GM23338 (cell line): ENCODE measurements at regions not wholly inside any gene's neighbourhood (a gene's known extent, or its start where the extent isn't known, plus 50 kb on each side); places are given as distances from the start of the nearest gene placed in this dataset.

ENCODE experiments used
- ATAC-seq: fragments of 200-7000 bp; cut with Tn5 transposase; 3 replicates; pipeline ENCODE4 v1.9.1; 2020
- DNase-seq: peaks from one replicate; pipeline ENCODE4 v3.0.0-alpha.2; 2015; ENCODE audit warnings: low spot score
- H2AFZ ChIP-seq: fragments of 200-600 bp; sonication (generic); 2 replicates; pipeline ENCODE4 v1.8.0; 2016; ENCODE audit warnings: antibody characterized with exemption, mild to moderate bottlenecking, moderate library complexity
- H3F3A ChIP-seq: fragments of 200-600 bp; sonication (generic); replicated peaks from 2 replicates; pipeline ENCODE4 v1.8.0; 2017; ENCODE audit warnings: antibody characterized with exemption, mixed run types, low read depth
- H3K27ac ChIP-seq: fragments of 200-600 bp; sonication (generic); 2 replicates; pipeline ENCODE4 v1.6.1; 2016; ENCODE audit warnings: low read depth
- H3K27me3 ChIP-seq: fragments of 200-600 bp; sonication (generic); 2 replicates; pipeline ENCODE4 v1.8.0; 2016; ENCODE audit warnings: mild to moderate bottlenecking, mixed run types, moderate library complexity; ENCODE audit not compliant: insufficient read depth
- H3K36me3 ChIP-seq: fragments of 200-600 bp; sonication (generic); 2 replicates; pipeline ENCODE4 v1.8.0; 2016; ENCODE audit warnings: mild to moderate bottlenecking; ENCODE audit not compliant: insufficient read depth
- H3K4me1 ChIP-seq: fragments of 200-600 bp; sonication (generic); 2 replicates; pipeline ENCODE4 v1.8.0; 2016; ENCODE audit warnings: mild to moderate bottlenecking, moderate library complexity; ENCODE audit not compliant: insufficient read depth
- H3K4me2 ChIP-seq: fragments of 200-600 bp; sonication (generic); 2 replicates; pipeline ENCODE4 v1.7.1; 2017; ENCODE audit warnings: mixed run types
- H3K4me3 ChIP-seq: fragments of 200-600 bp; sonication (generic); 2 replicates; pipeline ENCODE4 v1.6.1; 2016; ENCODE audit warnings: mixed run types
- H3K79me2 ChIP-seq: fragments of 200-600 bp; sonication (generic); replicated peaks from 2 replicates; pipeline ENCODE4 v1.8.0; 2017; ENCODE audit warnings: mild to moderate bottlenecking; ENCODE audit not compliant: insufficient read depth
- H3K9me2 ChIP-seq: fragments of 200-600 bp; sonication (generic); 2 replicates; pipeline ENCODE4 v1.8.0; 2017; ENCODE audit not compliant: insufficient read depth
- H4K20me1 ChIP-seq: fragments of 200-600 bp; sonication (generic); replicated peaks from 2 replicates; pipeline ENCODE4 v1.8.0; 2017; ENCODE audit warnings: mild to moderate bottlenecking; ENCODE audit not compliant: insufficient read depth
- H3K27ac Mint-ChIP-seq: 2 replicates; pipeline ENCODE4 v1.8.0; 2020; ENCODE audit warnings: inconsistent platforms, mild to moderate bottlenecking, moderate library complexity, mixed read lengths
- H3K27me3 Mint-ChIP-seq: 3 replicates; pipeline ENCODE4 v1.8.0; 2022; ENCODE audit warnings: low read depth, mild to moderate bottlenecking, moderate library complexity, mixed read lengths, inconsistent platforms; ENCODE audit not compliant: insufficient read depth, poor library complexity
- H3K36me3 Mint-ChIP-seq: 3 replicates; pipeline ENCODE4 v1.8.0; 2021; ENCODE audit warnings: low read depth, mild to moderate bottlenecking, inconsistent platforms, moderate library complexity, mixed read lengths
- H3K4me1 Mint-ChIP-seq: 3 replicates; pipeline ENCODE4 v1.8.0; 2020; ENCODE audit warnings: mild to moderate bottlenecking, inconsistent platforms, mixed read lengths
- H3K4me3 Mint-ChIP-seq: 3 replicates; pipeline ENCODE4 v1.8.0; 2021; ENCODE audit warnings: moderate library complexity, mild to moderate bottlenecking, inconsistent platforms, mixed read lengths
- H3K9me3 Mint-ChIP-seq: 3 replicates; pipeline ENCODE4 v1.8.0; 2020; ENCODE audit warnings: moderate library complexity, mild to moderate bottlenecking, inconsistent platforms, mixed read lengths
- CREB1 ChIP-seq: fragments of 250-450 bp; sonication (Bioruptor Pico); IDR thresholded peaks from 2 replicates; pipeline ENCODE4 v1.5.0; 2020; ENCODE audit warnings: low read depth, mild to moderate bottlenecking, moderate library complexity
- CTCF ChIP-seq, 2 experiments: fragments of 200-600 bp in 1 of 2; sonication (generic) in 1 of 2; conservative IDR thresholded peaks; 2 replicates each; pipeline versions ENCODE4 v1.5.1 to v1.6.1; 2016 to 2017; ENCODE audit warnings: antibody characterized with exemption in 2 of 2, low read depth in 2 of 2, mild to moderate bottlenecking in 2 of 2, moderate library complexity in 1 of 2
- ETS1 ChIP-seq: IDR thresholded peaks from 2 replicates; pipeline ENCODE4 v1.6.1; 2016; ENCODE audit warnings: antibody characterized with exemption
- EZH2 ChIP-seq: fragments of 200-600 bp; sonication (generic); IDR thresholded peaks from one replicate; pipeline ENCODE4 v1.8.0; 2017; ENCODE audit warnings: antibody characterized with exemption, mild to moderate bottlenecking, low read depth; ENCODE audit not compliant: unreplicated experiment
- EZH2phosphoT487 ChIP-seq: fragments of 200-600 bp; sonication (generic); IDR thresholded peaks from one replicate; pipeline ENCODE4 v1.8.1; 2018; ENCODE audit warnings: antibody characterized with exemption; ENCODE audit not compliant: unreplicated experiment
- JUNB ChIP-seq: IDR thresholded peaks from one replicate; pipeline ENCODE4 v1.6.1; 2016; ENCODE audit warnings: antibody characterized with exemption; ENCODE audit not compliant: unreplicated experiment
- NANOG ChIP-seq: IDR thresholded peaks from 2 replicates; pipeline ENCODE4 v1.6.1; 2016; ENCODE audit warnings: antibody characterized with exemption, borderline replicate concordance
- POLR2AphosphoS5 ChIP-seq: IDR thresholded peaks from 2 replicates; pipeline ENCODE4 v1.6.1; 2016; ENCODE audit warnings: antibody characterized with exemption, low read depth
- REST ChIP-seq: IDR thresholded peaks from one replicate; pipeline ENCODE4 v1.6.1; 2018; ENCODE audit warnings: antibody characterized with exemption; ENCODE audit not compliant: unreplicated experiment
- STAT1 ChIP-seq: IDR thresholded peaks from one replicate; pipeline ENCODE4 v1.6.1; 2016; ENCODE audit warnings: antibody characterized with exemption; ENCODE audit not compliant: unreplicated experiment
- ZNF114 ChIP-seq: fragments of 250-450 bp; sonication (Bioruptor Pico); IDR thresholded peaks from 2 replicates; pipeline ENCODE4 v1.5.0; 2020; ENCODE audit warnings: mild to moderate bottlenecking, moderate library complexity
- ZNF331 ChIP-seq: fragments of 250-450 bp; sonication (Bioruptor Pico); IDR thresholded peaks from 2 replicates; pipeline ENCODE4 v1.5.0; 2020; ENCODE audit warnings: low read depth, mild to moderate bottlenecking, moderate library complexity
- ZNF462 ChIP-seq: fragments of 250-450 bp; sonication (Bioruptor Pico); IDR thresholded peaks from 2 replicates; pipeline ENCODE4 v1.5.0; 2020; ENCODE audit warnings: mild to moderate bottlenecking, moderate library complexity

GRCh38 chr14:36454599-36455240 is 65.3 kb downstream of the NKX2-1 start:
- Histone ChIP-seq H3K4me3 (no peak overlapping the region), H3K27me3 (no peaks in the 10 kb centered on the region), H3K79me2 (no peaks in the 10 kb centered on the region), H2AFZ (no peak overlapping the region), H3K27ac (no peak overlapping the region), H3K4me2 (no peak overlapping the region), H3K4me1 (peaks cover 10% of the 10 kb centered on the region), H3K9me2 (0 out of 2 replicates have a peak, but pooled peaks cover 2% of the 10 kb centered on the region), H4K20me1 (no peaks in the 10 kb centered on the region), H3K36me3 (no peaks in the 10 kb centered on the region), H3F3A (no peaks in the 10 kb centered on the region)
- peaks cover 16% of the 10 kb centered on the region for H3K4me1 Mint-ChIP-seq
- no peaks in the 10 kb centered on the region; the same call in 2 of the 3 replicates for H3K9me3 Mint-ChIP-seq
- H3K27ac Mint-ChIP-seq, result no peak overlapping the region
- H3K4me3 Mint-ChIP-seq, result no peak overlapping the region
- ATAC-seq (no peak), DNase-seq (no peak)
- H3K36me3 Mint-ChIP-seq, result no peaks in the 10 kb centered on the region
- H3K27me3 Mint-ChIP-seq, result peaks cover 7% of the 10 kb centered on the region
- TF ChIP-seq JUNB (no peak), NANOG (no peak), ZNF114 (CRISPR knock-in tag) (no peak), EZH2phosphoT487 (no peak), REST (no peak), CREB1 (no peak), CTCF (conservative IDR thresholded peaks at IDR 0.05; ENCODE audit: low read depth in 2 of 2) (no peak), STAT1 (no peak), ETS1 (no peak), ZNF331 (CRISPR knock-in tag) (no peak), EZH2 (no peak), ZNF462 (CRISPR knock-in tag) (no peak), POLR2AphosphoS5 (no peak)
